ENCODE measurements at regions not wholly inside any gene's neighbourhood (a gene's known extent, or its start where the extent isn't known, plus 50 kb on each side); places are given as distances from the start of the nearest gene placed in this dataset.
"Not testable (repeated sequence)": the region's sequence is repeated elsewhere in the genome, so short reads cannot be mapped to it uniquely, and the experiment has no call there.

- POLR2A ChIA-PET = no interaction called here
- Mint-ChIP-seq H3K9me3 (ENCODE audit: unreplicated experiment) (no peaks in the 10 kb centered on the region), H3K27me3 (ENCODE audit: insufficient read depth, unreplicated experiment) (no peaks in the 10 kb centered on the region), H3K4me3 (ENCODE audit: unreplicated experiment) (no peak overlapping the region), H3K27ac (ENCODE audit: unreplicated experiment) (no peak overlapping the region), H3K36me3 (ENCODE audit: insufficient read depth, unreplicated experiment) (no peaks in the 10 kb centered on the region), H3K4me1 (ENCODE audit: low read depth, unreplicated experiment) (no peaks in the 10 kb centered on the region)
- Histone ChIP-seq H3K36me3 (ENCODE audit: control insufficient read depth, insufficient read depth, low read length) (no peaks in the 10 kb centered on the region), H3K9me3 (no peaks in the 10 kb centered on the region), H3K4me1 (no peaks in the 10 kb centered on the region), H3K4me3 (ENCODE audit: low read depth, low read length) (no peak overlapping the region), H3K27me3 (replicated peaks; ENCODE audit: control insufficient read depth, insufficient read depth, low read length) (no peaks in the 10 kb centered on the region)
- CTCF ChIA-PET = no interaction called here
- intact Hi-C loops (cut with micrococcal nuclease; ENCODE audit: unreplicated experiment) = no loop called here
- DNase-seq = no peak
- no TSS peak for BruUV-seq (replicated peaks)
- TF ChIP-seq, protein P1, sequence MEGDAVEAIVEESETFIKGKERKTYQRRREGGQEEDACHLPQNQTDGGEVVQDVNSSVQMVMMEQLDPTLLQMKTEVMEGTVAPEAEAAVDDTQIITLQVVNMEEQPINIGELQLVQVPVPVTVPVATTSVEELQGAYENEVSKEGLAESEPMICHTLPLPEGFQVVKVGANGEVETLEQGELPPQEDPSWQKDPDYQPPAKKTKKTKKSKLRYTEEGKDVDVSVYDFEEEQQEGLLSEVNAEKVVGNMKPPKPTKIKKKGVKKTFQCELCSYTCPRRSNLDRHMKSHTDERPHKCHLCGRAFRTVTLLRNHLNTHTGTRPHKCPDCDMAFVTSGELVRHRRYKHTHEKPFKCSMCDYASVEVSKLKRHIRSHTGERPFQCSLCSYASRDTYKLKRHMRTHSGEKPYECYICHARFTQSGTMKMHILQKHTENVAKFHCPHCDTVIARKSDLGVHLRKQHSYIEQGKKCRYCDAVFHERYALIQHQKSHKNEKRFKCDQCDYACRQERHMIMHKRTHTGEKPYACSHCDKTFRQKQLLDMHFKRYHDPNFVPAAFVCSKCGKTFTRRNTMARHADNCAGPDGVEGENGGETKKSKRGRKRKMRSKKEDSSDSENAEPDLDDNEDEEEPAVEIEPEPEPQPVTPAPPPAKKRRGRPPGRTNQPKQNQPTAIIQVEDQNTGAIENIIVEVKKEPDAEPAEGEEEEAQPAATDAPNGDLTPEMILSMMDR (IDR thresholded peaks at IDR 0.05; ENCODE audit: insufficient read depth in 1 of 2, low read depth in 1 of 2, low read length in 1 of 2, severe bottlenecking in 1 of 2, unreplicated experiment in 1 of 2) = no peak
Measured at GRCh38 chr2:34799556-34799955, 1200.5 kb upstream of the FAM98A start.

DNA sequence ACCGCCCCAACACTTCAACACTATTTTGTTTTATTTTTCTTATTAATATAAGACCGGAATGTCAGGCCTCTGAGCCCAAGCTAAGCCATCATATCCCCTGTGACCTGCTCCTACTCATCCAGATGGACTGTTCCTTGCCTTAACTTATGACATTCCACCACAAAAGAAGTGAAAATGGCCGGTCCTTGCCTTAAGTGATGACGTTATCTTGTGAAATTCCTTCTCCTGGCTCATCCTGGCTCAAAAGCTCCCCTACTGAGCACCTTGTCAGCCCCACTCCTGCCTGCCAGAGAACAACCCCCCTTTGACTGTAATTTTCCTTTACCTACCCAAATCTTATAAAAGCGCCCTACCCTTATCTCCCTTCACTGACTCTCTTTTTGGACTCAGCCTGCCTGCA, 1196.5 kb upstream of the FAM98A start:
- H3K36me3 Mint-ChIP-seq (ENCODE audit: insufficient read depth, unreplicated experiment); intact Hi-C loops (cut with micrococcal nuclease; ENCODE audit: unreplicated experiment); H3K27me3 ChIP-seq (replicated peaks; ENCODE audit: control insufficient read depth, insufficient read depth, low read length); H3K36me3 ChIP-seq (ENCODE audit: control insufficient read depth, insufficient read depth, low read length); H3K9me3 ChIP-seq; POLR2A ChIA-PET; DNase-seq; BruUV-seq (replicated peaks); H3K4me3 ChIP-seq (ENCODE audit: low read depth, low read length); H3K27ac Mint-ChIP-seq (ENCODE audit: unreplicated experiment); H3K4me1 Mint-ChIP-seq (ENCODE audit: low read depth, unreplicated experiment); H3K9me3 Mint-ChIP-seq (ENCODE audit: unreplicated experiment); H3K4me1 ChIP-seq; CTCF ChIA-PET; H3K4me3 Mint-ChIP-seq (ENCODE audit: unreplicated experiment): not testable (repeated sequence)
- H3K27me3 Mint-ChIP-seq (ENCODE audit: insufficient read depth, unreplicated experiment) = peaks cover 13% of the 10 kb centered on the region

- Mint-ChIP-seq H3K4me3 (ENCODE audit: unreplicated experiment) (no peak overlapping the region), H3K4me1 (ENCODE audit: low read depth, unreplicated experiment) (no peaks in the 10 kb centered on the region), H3K27me3 (ENCODE audit: insufficient read depth, unreplicated experiment) (peaks cover 20% of the 10 kb centered on the region), H3K27ac (ENCODE audit: unreplicated experiment) (no peak overlapping the region), H3K36me3 (ENCODE audit: insufficient read depth, unreplicated experiment) (no peaks in the 10 kb centered on the region), H3K9me3 (ENCODE audit: unreplicated experiment) (no peaks in the 10 kb centered on the region)
- H3K4me3 ChIP-seq (ENCODE audit: low read depth, low read length) = no peak overlapping the region
- H3K4me1 ChIP-seq = no peaks in the 10 kb centered on the region
- ChIA-PET POLR2A (no interaction called here), CTCF (no interaction called here)
- H3K27me3 ChIP-seq (replicated peaks; ENCODE audit: control insufficient read depth, insufficient read depth, low read length) = no peaks in the 10 kb centered on the region
- intact Hi-C loops (cut with micrococcal nuclease; ENCODE audit: unreplicated experiment) = no loop called here
- H3K9me3 ChIP-seq = no peaks in the 10 kb centered on the region
- BruUV-seq (replicated peaks) = no TSS peak
- no peak for DNase-seq
- H3K36me3 ChIP-seq (ENCODE audit: control insufficient read depth, insufficient read depth, low read length) = no peaks in the 10 kb centered on the region
- TF ChIP-seq, protein P1 (IDR thresholded peaks at IDR 0.05; ENCODE audit: insufficient read depth in 1 of 2, low read depth in 1 of 2, low read length in 1 of 2, severe bottlenecking in 1 of 2, unreplicated experiment in 1 of 2) = no peak
Measured at GRCh38 chr2:34789169-34789568, 1190.1 kb upstream of the FAM98A start.

DNA sequence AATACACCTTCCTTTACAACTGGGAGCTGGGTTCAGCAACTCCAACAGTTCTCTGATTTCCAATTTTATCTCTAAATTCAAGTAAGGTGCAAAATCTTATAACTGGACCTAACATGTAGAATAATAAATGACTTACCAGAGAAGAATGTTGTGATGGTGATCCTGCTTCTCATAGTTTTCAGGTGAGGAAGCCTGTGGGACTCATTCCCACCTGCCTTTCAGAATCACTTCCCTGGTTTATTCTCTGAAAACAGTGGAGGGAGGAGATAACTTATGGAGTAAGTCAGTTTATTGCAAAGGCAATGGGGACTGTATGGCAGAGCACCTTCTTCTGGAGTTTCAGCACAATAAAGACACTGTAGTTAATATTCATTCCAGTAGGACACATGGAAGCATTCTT, 1188.2 kb upstream of the FAM98A start:
- no peak for DNase-seq
- H3K27ac Mint-ChIP-seq (ENCODE audit: unreplicated experiment) = no peak overlapping the region
- H3K36me3 ChIP-seq (ENCODE audit: control insufficient read depth, insufficient read depth, low read length) = no peaks in the 10 kb centered on the region
- no peaks in the 10 kb centered on the region for H3K27me3 ChIP-seq (replicated peaks; ENCODE audit: control insufficient read depth, insufficient read depth, low read length)
- H3K4me3 ChIP-seq (ENCODE audit: low read depth, low read length) = no peak overlapping the region
- H3K27me3 Mint-ChIP-seq (ENCODE audit: insufficient read depth, unreplicated experiment) = peaks cover 20% of the 10 kb centered on the region
- TF ChIP-seq, protein P1 (IDR thresholded peaks at IDR 0.05; ENCODE audit: insufficient read depth in 1 of 2, low read depth in 1 of 2, low read length in 1 of 2, severe bottlenecking in 1 of 2, unreplicated experiment in 1 of 2) = no peak
- CTCF ChIA-PET = no interaction called here
- H3K4me3 Mint-ChIP-seq (ENCODE audit: unreplicated experiment) = no peak overlapping the region
- BruUV-seq (replicated peaks) = no TSS peak
- no peaks in the 10 kb centered on the region for H3K4me1 ChIP-seq
- POLR2A ChIA-PET = no interaction called here
- H3K9me3 Mint-ChIP-seq (ENCODE audit: unreplicated experiment) = no peaks in the 10 kb centered on the region
- H3K36me3 Mint-ChIP-seq (ENCODE audit: insufficient read depth, unreplicated experiment) = no peaks in the 10 kb centered on the region
- H3K9me3 ChIP-seq = no peaks in the 10 kb centered on the region
- H3K4me1 Mint-ChIP-seq (ENCODE audit: low read depth, unreplicated experiment) = no peaks in the 10 kb centered on the region
- intact Hi-C loops (cut with micrococcal nuclease; ENCODE audit: unreplicated experiment) = no loop called here

Measured in Caco-2 (cell line).